ENCODE measurements at regions not wholly inside any gene's neighbourhood (a gene's known extent, or its start where the extent isn't known, plus 50 kb on each side); places are given as distances from the start of the nearest gene placed in this dataset.
"Not testable (repeated sequence)": the region's sequence is repeated elsewhere in the genome, so short reads cannot be mapped to it uniquely, and the experiment has no call there.

DNA sequence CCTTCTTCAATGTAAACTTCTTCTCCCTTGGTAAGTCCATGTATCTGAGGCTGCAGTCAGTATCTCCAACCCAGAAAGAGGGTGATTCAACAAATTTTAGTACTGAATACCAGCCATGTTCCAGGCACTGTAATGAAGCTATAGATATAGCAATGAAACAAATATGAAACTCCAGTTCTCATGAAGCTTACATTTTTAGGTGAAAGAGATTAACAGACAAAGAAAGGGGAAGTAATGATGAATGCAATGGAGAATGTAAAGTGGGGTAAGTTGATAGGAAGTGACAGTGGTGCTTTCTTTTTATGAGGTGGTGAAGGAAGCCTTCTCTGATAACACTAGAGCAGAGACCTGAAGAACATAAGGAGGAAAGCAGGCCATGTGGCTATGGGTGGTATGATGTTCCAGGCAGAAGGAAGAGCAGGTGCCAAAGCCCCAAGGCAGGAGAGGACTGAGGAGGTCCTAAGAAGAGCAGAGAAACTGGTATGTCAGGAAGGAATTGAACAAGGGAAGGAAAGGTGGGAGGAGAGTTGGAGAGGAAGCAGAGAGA, 143.6 kb downstream of the TFAP2B start:
- no peak for DNase-seq

DNA sequence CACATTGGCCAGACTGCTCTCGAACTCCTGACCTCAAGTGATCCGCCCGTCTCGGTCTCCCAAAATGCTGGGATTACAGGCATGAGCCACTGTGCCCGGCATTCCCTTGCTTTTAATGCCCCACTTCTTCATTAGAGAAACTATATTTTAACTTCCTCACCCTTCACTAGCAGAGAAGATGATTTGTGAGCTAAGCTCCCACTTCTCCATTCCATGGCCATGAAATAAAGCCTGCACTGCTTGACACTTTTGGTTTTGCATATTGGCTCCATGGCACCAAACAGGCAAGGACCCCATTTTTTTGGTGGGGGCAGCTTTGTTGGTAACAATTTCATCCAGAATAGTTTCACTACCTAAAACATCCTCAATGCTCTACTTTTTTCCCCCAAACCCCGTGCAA, 145.3 kb downstream of the TFAP2B start:
- no peak for DNase-seq

DNA sequence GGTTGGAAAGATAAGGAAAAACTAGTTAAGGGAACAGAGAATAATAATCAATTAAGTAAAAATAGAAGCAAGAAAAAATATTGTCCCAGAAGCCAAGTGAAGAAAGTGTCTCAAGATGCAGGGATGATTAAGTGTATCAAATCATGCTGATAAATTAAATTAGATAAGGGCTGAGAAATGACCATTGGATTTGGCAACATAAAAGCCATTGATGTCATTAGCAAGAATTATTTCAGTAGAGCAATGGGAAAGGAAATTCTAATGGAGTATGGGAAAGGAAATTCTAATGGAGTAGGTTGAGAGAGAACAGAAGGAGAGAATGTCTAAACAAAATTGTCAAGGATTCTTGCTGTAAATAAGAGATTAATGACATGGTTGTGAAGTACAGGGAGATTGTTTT, 146.8 kb downstream of the TFAP2B start:
- DNase-seq: no peak

DNA sequence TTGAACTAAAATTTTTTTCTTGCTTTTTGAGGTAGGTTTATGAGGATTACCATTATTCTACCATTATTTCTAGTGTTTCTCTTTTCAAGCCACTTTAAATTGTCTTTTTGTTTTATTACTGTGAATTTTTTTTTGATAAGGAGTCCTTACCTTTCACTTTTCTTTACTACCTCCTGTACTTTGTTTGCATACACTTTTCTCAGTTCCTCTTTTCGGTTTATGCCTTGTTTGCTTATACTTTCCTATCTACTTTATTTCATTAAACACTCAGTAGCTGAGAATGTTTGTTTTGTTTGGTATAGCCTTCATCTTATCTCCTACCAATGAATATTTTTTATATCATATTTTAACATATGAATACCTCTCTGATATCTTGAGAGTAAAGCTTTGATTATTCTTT, 147.9 kb downstream of the TFAP2B start:
- no peak for DNase-seq

DNA sequence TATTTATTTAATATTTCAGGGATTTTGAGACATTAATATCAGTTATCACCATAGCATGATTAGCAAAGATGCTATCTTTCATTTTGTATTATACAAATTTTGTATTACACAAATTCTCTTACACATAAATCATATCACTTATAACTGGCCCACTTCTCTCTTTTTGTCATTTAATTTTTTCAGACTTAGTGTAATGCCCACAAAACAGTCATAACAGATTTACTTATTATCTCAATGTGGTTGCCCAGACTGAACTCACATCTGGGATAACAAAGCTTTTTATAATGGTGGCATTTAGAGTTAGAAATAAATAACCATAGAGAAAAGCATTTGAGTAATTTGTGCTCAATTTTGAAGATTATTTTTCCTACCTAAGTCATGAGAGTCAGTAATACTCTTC, 148.3 kb downstream of the TFAP2B start:
- no peak for DNase-seq

DNA sequence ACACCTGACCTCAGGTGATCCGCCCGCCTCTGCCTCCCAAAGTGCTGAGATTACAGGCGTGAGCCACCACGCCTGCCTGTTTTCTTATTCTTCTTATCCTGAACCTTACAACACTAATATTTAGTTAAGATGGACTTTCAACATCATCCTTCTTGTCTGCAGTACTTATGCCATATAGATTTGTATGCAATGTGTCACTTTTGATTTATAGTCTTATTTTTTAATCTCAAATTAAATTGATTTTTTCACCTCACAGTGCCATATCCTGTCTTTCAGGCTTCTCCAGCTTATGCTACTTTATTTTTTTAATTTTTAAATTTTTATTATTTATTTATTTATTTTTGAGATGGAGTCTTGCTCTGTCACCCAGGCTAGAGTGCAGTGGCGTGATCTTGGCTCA, 149.6 kb downstream of the TFAP2B start:
- DNase-seq: not testable (repeated sequence)

DNA sequence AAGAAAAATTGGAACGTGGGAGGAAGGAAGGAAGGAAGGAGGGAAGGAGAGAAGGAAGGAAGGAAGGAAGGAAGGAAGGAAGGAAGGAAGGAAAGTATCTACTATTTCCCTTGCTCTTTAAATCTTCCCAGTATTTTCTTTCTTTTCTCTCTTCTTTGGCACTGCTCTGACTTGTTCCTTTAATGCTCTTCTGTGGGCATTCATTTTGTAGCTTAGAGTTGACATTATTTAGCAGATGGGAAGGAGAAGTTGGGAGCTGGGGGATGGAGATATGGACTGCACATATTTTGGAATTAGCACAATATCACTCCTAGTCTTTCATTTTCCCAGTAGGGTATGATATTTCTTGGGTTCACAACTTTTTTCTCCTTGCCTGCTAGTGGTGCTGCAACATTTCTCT, 152.2 kb downstream of the TFAP2B start:
- DNase-seq: no peak

DNA sequence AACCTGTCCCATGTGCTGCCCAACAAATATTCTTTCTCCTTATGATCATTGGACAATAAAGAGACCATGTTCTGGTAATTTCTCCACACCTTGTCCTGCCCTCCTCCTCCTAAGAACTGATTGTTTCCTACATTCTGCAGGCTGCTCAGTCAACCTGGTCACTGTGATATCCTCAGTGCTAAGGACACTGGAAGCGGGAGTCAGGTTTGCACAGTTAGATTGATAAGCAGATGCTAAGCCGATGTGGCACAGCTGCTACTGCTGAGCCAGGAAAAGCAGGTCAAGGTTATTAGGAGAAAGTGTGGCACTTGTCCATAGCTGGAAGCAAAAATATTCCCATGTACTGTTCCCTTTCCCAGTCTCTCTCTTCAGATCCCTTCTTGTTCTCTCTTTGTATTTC, 154.8 kb downstream of the TFAP2B start:
- DNase-seq: no peak

DNA sequence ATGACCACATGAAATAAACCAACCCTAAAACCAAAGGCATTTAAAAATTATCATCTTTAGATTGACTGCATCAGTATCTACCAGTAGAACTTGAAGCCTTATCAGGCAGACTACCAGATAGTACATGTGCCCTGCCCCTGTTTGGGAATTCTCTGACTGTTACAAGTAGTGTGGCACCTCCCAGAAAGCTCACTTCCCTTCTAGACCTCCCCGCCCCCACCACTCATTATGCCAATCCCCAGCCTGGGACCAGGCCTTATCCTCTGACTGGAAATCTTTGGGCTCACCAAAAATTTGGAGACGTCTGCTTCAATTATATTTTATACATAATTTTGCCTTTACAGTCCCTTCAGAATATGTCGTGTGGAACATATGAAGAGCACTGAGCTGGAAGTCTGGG, 155.6 kb downstream of the TFAP2B start:
- DNase-seq: no peak

DNA sequence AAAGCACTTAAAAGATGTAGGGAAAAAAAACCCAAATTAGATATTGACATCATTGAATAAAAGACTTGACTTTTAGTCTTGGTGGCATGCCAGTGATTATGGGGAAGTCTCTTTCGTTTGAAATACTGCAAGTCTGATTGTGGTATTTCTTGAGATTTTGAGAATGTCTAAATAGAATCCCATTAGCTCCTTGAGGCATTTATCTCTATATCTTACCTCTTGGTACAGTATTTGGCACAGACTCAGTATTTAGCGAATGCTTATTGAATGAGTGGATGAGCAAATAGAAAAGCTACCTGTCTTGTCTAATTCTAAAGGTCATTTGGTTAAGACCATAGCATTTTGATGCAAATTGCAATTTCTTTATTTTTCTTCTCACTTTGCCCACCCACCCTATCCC, 156.5 kb downstream of the TFAP2B start:
- no peak for DNase-seq

DNA sequence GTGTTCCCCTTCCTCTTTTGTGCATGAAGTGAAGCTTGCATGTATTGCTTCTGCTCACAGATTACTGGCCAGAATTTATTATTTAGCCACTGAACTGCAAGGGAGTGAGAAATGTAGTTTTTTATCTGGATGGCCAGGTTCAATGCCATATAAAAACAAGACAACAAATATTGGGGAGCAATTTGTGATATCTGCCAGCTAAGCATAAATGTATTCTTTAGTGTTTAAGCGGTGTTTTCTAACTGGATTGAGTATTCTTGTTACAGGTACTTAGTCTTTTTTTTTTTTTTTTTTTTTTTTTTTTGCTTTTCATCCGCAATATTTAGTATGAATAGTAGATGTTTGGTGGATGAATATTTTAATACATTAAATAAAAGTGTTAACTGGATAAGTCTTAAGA, 158.2 kb downstream of the TFAP2B start:
- no peak for DNase-seq

DNA sequence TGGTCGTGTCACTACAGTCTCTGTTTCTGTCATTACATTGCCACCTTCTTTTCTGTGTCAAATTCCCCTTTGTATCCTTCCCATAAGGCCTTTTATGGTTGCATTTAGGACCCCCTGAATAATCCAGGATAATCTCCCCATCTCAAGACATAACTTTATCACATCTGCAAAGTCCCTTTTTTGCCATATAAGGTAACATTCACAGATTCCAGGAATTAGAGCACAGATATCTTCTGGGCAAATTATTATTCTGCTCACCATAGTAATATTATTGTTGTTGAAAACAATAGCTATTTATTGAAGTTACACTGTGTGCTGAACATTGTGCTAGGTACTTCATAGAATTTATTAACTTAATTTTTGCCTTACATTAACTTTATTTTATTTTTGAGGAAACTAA, 159.1 kb downstream of the TFAP2B start:
- DNase-seq: no peak

DNA sequence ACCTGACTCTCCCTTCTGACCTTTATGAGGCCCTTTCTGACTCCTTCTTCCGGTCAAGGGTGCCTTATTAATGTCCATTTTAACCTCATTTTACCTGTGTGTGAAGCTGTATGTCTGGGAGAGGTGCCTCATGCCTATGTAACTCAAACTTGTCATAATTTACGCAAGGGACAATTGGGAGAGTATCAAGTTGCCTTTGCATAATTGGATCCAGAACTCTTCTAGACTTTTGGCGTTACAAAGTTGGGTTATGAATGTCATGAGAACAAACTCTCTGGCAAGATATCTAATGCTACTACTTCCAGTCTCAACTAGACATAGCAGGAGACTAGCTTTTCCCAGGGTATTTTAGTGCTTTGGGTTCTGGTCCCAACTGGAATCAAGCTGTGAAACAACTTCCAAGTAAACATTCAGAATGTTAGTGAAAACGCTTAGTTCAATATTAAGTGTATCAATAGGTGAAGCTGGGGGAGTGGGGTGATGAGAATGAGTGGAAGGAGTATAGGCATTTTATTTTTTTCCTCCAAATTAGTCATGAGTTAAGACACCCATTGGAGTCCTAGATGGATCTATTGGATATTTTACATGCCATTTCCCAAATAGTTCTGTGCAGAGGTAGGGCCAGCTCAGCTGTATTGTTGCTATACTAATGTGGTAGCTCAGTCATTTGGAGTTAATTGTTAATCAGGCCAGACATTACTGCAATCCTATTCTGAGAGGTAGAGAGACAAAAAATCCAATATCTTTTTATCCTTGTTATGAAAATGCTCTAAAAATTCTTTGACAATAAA, 159.9 kb downstream of the TFAP2B start:
- no peak for DNase-seq

DNA sequence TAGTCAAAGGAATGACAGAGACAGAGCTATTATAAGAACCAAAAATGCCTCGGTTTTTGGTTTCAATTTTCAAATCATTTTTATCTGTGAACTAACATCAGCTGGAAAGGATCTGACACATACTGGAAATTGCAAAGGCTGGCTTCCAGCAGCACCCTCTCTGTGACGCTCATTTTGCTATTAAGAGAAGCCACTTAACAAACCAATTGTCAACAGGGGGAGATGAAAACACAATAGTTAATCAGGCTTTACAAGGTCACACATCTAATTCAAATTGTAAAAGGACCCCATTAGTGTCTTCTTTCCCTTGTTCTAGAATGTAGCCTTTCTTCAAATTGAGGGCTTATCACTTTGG, 160.5 kb downstream of the TFAP2B start:
- no peak for DNase-seq

DNA sequence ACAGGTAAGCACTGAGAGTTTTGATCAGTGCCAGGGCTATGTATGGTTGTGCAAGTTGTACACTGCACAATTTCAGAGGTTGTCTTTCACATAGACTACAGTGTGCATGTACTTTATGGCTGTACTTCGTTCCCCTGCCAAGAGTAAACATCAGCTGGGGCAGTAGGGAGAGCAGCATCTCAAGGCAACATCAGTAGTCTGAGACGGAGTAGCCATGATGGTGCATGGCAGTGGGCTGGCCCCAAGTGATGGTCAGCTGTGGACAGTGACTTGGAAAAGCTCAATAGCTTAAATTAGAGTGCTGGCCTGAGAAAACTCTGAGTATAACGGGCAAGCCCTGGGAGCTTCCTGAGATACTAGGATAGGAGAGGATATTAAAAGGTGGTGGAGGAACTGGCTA, 165.5 kb downstream of the TFAP2B start:
- no peak for DNase-seq

DNA sequence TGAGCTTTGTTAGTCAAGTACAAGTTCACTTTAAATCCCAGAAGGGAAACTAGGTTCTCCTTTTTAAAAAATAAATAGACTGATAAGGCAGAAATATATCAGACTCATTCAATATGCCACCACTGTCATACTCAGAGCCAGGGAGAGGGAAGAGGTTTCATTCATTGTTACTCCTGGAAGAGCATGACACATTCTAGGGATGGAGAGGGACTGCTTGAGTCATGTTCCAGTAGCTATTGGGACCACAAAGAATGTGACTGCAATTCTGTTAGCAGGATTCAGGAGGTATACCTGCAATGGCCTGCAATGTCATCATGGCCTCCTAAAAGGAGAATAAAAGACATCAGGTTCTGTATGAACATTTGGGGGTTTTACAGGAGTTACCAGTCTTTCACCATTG, 167.6 kb downstream of the TFAP2B start:
- no peak for DNase-seq

DNA sequence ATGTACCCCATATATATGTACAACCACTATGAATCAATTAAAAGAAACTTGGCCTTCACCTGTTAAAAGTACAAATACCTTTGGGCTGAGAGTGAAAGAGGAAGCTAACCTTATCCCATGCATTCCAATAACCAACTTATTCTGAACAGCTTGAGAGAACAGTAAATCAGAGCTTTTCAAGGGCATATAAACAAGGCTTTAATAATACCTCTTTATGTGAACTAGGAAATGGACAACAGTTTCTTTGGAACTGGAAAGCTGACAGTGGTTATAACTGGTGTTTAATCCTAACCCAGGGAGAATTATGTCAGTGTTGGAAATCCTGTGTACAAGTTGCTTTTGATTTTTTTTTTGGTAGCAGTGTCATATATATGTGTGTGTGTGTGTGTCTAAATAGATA, 170.5 kb downstream of the TFAP2B start:
- no peak for DNase-seq

DNA sequence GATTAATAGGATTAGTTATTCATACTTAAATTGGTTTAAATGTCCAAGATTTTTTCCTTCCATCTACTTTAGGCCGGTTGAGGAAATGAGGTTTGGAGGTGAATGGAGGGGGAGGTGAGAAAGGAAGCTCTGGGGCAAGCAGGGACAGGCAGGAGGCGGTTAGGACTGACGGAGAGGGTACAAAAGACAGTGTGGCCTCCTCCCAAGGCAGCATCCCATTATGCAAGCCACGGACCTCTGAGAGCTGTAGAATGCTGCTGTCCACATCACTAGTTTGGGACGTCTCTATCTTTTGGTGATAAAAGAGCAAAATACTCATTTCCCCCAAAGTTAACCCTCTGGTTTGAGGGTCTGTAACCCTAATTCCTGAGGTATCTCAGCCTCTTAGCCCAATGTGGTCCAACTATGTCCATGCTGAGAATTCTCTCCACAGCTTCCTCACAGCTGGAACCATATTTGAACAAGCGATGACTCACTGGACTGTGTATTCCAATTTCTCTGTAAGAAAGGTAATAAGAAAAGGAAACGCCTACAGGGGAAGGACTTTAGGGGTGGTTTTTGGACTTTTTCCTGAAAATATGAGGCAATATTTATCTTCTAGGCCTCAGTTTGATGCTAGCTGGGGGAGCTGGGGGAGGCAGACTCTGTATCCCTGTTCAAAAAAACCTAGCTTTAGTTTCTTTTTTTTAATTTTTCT, 172.2 kb downstream of the TFAP2B start:
- no peak for DNase-seq

DNA sequence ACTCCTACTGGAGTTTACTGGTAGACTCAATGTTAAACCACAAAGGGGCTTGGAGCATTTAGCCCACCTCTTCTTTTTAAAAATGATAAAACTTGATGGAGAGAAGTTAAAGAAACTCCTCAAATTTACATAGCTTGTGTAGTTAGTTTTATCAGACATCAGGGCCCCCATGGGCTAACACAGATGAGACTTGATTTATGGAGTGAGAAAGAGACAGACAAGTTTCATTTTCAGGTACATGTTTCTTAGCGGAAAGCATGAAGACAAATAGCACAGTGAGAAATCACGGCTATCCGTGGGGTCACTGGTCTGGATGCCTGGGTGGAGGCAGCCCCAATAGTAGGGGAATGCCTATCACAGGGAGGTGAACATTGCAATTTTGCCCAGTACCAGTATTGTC, 173.6 kb downstream of the TFAP2B start:
- no peak for DNase-seq

DNA sequence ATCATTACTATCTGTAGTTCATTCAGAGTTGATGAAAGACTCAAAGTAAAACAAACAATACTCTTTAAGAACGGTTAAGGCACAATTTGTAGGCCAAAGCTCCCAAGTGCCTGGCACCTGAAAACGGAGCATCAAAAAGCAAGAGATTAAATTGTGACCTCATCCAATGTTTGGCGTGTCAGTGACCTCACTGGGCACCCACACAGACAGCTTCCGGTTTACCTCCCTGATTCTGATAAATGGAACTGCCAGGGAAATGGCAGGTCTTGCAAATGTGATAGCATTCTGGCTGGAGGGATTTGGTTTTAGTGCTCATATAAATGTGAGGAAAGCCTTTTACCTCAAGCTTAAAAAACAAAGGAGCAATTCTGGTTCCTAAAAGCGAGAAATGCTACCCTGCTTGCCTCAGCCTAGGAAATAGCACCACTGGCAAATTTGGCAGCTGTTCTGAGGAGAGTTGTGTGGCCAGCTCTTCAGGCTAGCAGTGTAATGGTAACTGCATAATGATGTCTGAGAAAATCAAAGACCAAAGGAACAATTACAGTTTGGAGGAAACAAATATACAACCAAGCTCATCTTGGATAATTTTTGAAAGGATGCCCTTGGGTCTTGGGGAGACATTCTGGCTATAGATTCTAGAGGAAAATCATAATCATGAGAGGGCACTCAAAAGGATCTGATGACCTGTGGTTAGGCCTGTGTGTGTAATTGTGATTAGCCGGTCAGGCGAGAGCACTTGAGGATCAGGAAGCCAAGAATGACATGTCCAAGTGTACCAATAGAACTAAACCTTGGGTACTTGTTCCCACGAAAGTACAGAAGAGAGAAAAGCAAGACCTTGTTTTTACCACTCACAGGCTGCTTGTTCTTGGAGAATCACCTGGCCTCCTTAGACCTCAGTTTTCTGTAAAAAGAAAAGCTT, 174.3 kb downstream of the TFAP2B start:
- DNase-seq: no peak

DNA sequence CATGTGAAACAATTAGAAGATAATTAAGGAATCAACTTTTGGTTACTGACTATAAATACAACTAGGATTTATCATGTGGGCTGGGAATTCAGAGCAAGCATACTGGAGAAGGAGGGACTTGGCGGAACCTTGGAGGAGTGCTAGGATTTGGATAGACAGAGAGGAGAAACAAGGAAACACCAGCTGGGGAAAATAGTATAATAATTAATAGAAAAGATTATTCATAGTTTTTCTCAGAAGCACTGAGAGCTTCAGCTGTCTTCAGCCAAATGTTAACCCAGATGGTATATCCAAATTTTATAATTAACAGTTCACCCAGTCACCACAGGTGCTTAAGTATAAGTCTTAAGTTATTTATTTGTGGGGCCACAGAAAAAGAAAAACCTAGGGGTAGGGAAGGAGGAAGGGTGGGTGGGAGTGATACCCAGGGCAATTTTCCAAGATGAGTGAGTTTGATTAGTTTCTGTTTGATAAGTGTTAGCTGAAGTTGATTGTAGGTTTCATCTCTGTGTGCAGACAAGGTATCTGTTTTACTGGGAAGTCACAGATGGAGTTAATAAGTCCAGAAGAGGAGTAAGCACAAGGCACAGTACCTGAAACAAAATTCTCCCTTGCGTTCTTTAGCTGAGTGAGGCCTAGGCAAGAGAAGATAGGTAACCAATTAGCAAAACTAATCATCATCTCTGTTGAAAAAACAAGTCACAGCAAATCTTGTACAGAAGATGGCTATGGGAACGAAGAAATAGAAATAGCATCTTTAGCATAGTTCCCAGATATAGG, 175.5 kb downstream of the TFAP2B start:
- no peak for DNase-seq

DNA sequence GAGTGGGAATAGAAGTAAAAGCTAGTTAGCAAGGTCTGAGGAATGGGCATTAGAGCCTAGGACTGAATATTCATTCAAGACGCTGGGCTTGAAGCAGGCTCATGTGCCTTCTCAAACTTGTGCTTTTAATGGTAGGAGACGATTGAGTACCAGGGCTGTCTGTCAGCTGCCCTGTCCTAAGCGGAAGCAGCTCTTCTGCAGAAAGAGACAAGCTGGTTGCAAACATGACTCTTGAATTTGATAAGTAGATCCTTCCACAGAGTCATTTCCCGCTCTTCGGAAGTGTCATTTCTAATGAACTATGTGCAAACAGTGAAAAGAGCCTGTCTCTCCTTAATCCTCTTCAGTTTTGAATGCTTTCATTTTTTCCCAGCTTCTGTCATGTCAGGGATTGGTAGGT, 176.4 kb downstream of the TFAP2B start:
- no peak for DNase-seq

DNA sequence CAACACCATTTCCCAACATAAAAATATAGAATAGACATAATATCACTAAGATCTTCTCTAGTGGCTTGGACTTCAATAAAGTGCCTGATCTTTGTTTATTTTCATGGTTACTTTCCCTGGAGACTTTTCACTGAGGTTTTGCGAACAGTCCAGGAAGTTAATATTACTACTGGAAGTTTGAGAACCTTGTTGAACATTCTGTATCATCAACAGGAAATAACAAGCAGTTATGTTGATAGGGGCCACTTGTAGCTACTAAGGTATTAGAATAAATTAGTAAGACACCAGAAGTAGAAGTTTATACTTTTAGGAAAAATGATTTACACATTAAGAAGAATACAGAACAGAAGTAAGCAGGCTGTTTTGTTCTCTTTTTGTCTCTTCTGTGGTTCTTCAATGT, 180.2 kb downstream of the TFAP2B start:
- no peak for DNase-seq
